ENCODE measurements at regions not wholly inside any gene's neighbourhood (a gene's known extent, or its start where the extent isn't known, plus 50 kb on each side); places are given as distances from the start of the nearest gene placed in this dataset.

- no peak for TF ChIP-seq CTCF (IDR thresholded peaks at IDR 0.05)
- no peak for TF ChIP-seq POLR2A (IDR thresholded peaks at IDR 0.05)
Measured at GRCh38 chr4:123930996-123931395, 534.4 kb downstream of the SPRY1 start.

Data from esophagus squamous epithelium (tissue), 4 donors.